ENCODE measurements at regions not wholly inside any gene's neighbourhood (a gene's known extent, or its start where the extent isn't known, plus 50 kb on each side); places are given as distances from the start of the nearest gene placed in this dataset.

DNA sequence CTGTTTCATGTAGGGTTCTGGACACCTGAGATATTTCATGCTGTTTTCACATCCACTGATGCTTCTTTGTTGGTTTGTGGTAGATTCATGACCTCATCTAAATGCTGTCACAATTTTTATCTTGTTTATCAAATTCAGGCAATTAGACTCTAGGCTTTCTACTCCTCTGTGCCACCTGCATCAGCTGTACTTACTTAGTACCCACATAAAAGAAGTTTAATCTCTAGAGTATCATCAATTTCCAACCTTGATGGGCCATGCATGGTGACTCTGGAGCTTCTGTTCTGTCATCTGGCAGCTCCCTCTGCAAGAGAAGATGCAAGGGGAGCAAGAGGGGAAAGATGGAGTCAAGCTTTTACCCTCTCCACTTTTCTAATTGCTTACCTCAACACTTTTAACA, 195.9 kb upstream of the VWC2 start:
- TF ChIP-seq, protein P1, sequence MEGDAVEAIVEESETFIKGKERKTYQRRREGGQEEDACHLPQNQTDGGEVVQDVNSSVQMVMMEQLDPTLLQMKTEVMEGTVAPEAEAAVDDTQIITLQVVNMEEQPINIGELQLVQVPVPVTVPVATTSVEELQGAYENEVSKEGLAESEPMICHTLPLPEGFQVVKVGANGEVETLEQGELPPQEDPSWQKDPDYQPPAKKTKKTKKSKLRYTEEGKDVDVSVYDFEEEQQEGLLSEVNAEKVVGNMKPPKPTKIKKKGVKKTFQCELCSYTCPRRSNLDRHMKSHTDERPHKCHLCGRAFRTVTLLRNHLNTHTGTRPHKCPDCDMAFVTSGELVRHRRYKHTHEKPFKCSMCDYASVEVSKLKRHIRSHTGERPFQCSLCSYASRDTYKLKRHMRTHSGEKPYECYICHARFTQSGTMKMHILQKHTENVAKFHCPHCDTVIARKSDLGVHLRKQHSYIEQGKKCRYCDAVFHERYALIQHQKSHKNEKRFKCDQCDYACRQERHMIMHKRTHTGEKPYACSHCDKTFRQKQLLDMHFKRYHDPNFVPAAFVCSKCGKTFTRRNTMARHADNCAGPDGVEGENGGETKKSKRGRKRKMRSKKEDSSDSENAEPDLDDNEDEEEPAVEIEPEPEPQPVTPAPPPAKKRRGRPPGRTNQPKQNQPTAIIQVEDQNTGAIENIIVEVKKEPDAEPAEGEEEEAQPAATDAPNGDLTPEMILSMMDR (IDR thresholded peaks at IDR 0.05): no peak
- TF ChIP-seq POLR2A (IDR thresholded peaks at IDR 0.05) (no peak), EP300 (IDR thresholded peaks at IDR 0.05) (no peak)
